ENCODE measurements at regions not wholly inside any gene's neighbourhood (a gene's known extent, or its start where the extent isn't known, plus 50 kb on each side); places are given as distances from the start of the nearest gene placed in this dataset.
"Not testable (repeated sequence)": the region's sequence is repeated elsewhere in the genome, so short reads cannot be mapped to it uniquely, and the experiment has no call there.

GRCh38 chr5:103425686-103426454 is 136.7 kb downstream of the NUDT12 start:
- no peak for ATAC-seq

GRCh38 chr5:103424453-103425205 is 138.0 kb downstream of the NUDT12 start:
- no peak for ATAC-seq

- ATAC-seq: no peak
Measured at GRCh38 chr5:103424026-103424425, 138.6 kb downstream of the NUDT12 start.

- ATAC-seq: no peak
Measured at GRCh38 chr5:103422756-103423155, 139.8 kb downstream of the NUDT12 start.

- no peak for ATAC-seq
Measured at GRCh38 chr5:103414604-103415003, 148.0 kb downstream of the NUDT12 start.

GRCh38 chr5:103411711-103412110 is 150.9 kb downstream of the NUDT12 start:
- no peak for ATAC-seq

GRCh38 chr5:103410172-103410571 is 151.6 kb downstream of the MACIR start:
- ATAC-seq: no peak

GRCh38 chr5:103409013-103409670 is 150.6 kb downstream of the MACIR start:
- no peak for ATAC-seq

GRCh38 chr5:103408408-103408807 is 149.8 kb downstream of the MACIR start:
- ATAC-seq: no peak

- no peak for ATAC-seq
Measured at GRCh38 chr5:103407402-103407801, 148.8 kb downstream of the MACIR start.

GRCh38 chr5:103404483-103404882 is 145.9 kb downstream of the MACIR start:
- ATAC-seq: no peak

GRCh38 chr5:103402851-103403250 is 144.3 kb downstream of the MACIR start:
- ATAC-seq: no peak

GRCh38 chr5:103397739-103398581 is 139.4 kb downstream of the MACIR start:
- no peak for ATAC-seq

- no peak for ATAC-seq
Measured at GRCh38 chr5:103394676-103395075, 136.1 kb downstream of the MACIR start.

GRCh38 chr5:103393101-103393754 is 134.7 kb downstream of the MACIR start:
- ATAC-seq: no peak

- ATAC-seq: no peak
Measured at GRCh38 chr5:103391659-103392058, 133.1 kb downstream of the MACIR start.

GRCh38 chr5:103389846-103390245 is 131.3 kb downstream of the MACIR start:
- ATAC-seq: no peak

GRCh38 chr5:103389357-103389756 is 130.8 kb downstream of the MACIR start:
- ATAC-seq: no peak

- ATAC-seq: no peak
Measured at GRCh38 chr5:103385722-103386121, 127.2 kb downstream of the MACIR start.

- ATAC-seq: not testable (repeated sequence)
Measured at GRCh38 chr5:103377638-103378037, 119.1 kb downstream of the MACIR start.

GRCh38 chr5:103375863-103376591 is 117.5 kb downstream of the MACIR start:
- no peak for ATAC-seq

Measured in activated CD4-positive, CD25-positive, alpha-beta regulatory T cell treated with anti-CD3 and anti-CD28 coated beads, Interleukin-2, amount 50 U/mL, for 24 hours (primary cell).